ENCODE measurements at regions not wholly inside any gene's neighbourhood (a gene's known extent, or its start where the extent isn't known, plus 50 kb on each side); places are given as distances from the start of the nearest gene placed in this dataset.

GRCh38 chr1:232553809-232554208, 76.1 kb downstream of the SIPA1L2 start:
- TF ChIP-seq CTCF (IDR thresholded peaks at IDR 0.05) (no peak), POLR2A (IDR thresholded peaks at IDR 0.05) (no peak)

Data from Peyer's patch (tissue), 4 donors.